B cell (primary cell): ENCODE measurements at regions not wholly inside any gene's neighbourhood (a gene's known extent, or its start where the extent isn't known, plus 50 kb on each side); places are given as distances from the start of the nearest gene placed in this dataset.

Experiments used
- CTCF ChIP-seq: fragments of 200-600 bp; IDR thresholded peaks from one replicate; pipeline ENCODE4 v1.8.0; 2022; ENCODE audit warnings: antibody characterized with exemption, mild to moderate bottlenecking
- EZH2 ChIP-seq: IDR thresholded peaks from 2 replicates; pipeline ENCODE4 v1.6.1; 2012; ENCODE audit warnings: borderline replicate concordance, low read depth, mild to moderate bottlenecking, moderate library complexity, low read length; ENCODE audit not compliant: insufficient read depth, poor library complexity, severe bottlenecking

GRCh38 chr16:48487287-48487686 lies 102.1 kb upstream of the SIAH1 start:
- TF ChIP-seq EZH2 (no peak), CTCF (no peak)
